Upper lobe of left lung (tissue), 6 donors: ENCODE measurements at regions not wholly inside any gene's neighbourhood (a gene's known extent, or its start where the extent isn't known, plus 50 kb on each side); places are given as distances from the start of the nearest gene placed in this dataset.
A peak's percentile ranks its signal among the peaks of the same experiment; 100 is the strongest.

Source experiments
- ATAC-seq, 2 donors: fragments of 200-7000 bp; cut with Tn5 transposase; one replicate each; pipeline ENCODE4 v1.9.1; 2022; ENCODE audit warnings: mild to moderate bottlenecking in 2 of 2, moderate library complexity in 2 of 2; ENCODE audit not compliant: low FRiP score in 2 of 2
- DNase-seq, 2 donors: peaks; one replicate each; pipeline ENCODE4 v3.0.0-alpha.2; 2019 to 2020
- H3K27ac ChIP-seq, 4 donors: fragments of 200-600 bp; sonication (generic); one replicate each; pipeline ENCODE4 v1.5.1; 2016 to 2019
- H3K27me3 ChIP-seq, 4 donors: fragments of 200-600 bp; sonication (generic); one replicate each; pipeline ENCODE4 v1.5.1; 2017 to 2019
- H3K36me3 ChIP-seq, 4 donors: fragments of 200-600 bp; sonication (generic); one replicate each; pipeline ENCODE4 v1.5.1; 2016 to 2019
- H3K4me1 ChIP-seq, 4 donors: fragments of 200-600 bp; sonication (generic); one replicate each; pipeline ENCODE4 v1.5.1; 2018 to 2019
- H3K4me3 ChIP-seq, 4 donors: fragments of 200-600 bp; sonication (generic); one replicate each; pipeline ENCODE4 v1.5.1; 2017 to 2019; ENCODE audit warnings: mild to moderate bottlenecking in 2 of 4, moderate library complexity in 1 of 4
- H3K9me3 ChIP-seq, 4 donors: fragments of 200-600 bp; sonication (generic); one replicate each; pipeline ENCODE4 v1.5.1; 2018 to 2019
- CTCF ChIP-seq, 6 experiments: fragments of 450-650 bp in 4 of 6; fragments of 200-600 bp in 2 of 6; sonication (generic) in 2 of 6; IDR thresholded peaks; one replicate each; pipeline ENCODE4 v1.5.1; 2016 to 2019; ENCODE audit warnings: antibody characterized with exemption in 6 of 6
- EP300 ChIP-seq, 4 donors: sonication (generic); formaldehyde crosslinking; IDR thresholded peaks; one replicate each; pipeline ENCODE4 v1.5.1; 2017; ENCODE audit warnings: antibody characterized with exemption in 4 of 4, control low read depth in 2 of 4
- POLR2A ChIP-seq, 4 donors: fragments of 450-650 bp; IDR thresholded peaks; one replicate each; pipeline ENCODE4 v1.5.1; 2016 to 2017; ENCODE audit warnings: antibody characterized with exemption in 4 of 4, mild to moderate bottlenecking in 2 of 4
- POLR2AphosphoS5 ChIP-seq, 2 donors: sonication (generic); formaldehyde crosslinking; IDR thresholded peaks; one replicate each; pipeline ENCODE4 v1.5.1; 2017; ENCODE audit warnings: antibody characterized with exemption in 2 of 2
- WGBS, 2 donors: methylation state at CpG; one replicate each; pipeline ENCODE4 v1.1.5; 2017 to 2018; 5-methylcytosine and 5-hydroxymethylcytosine counted together
- donor health status: DM: no; HTN: no; CAD: no; lungs with moderate emphysema.
- donor health status: DM: no; HTN: yes; CAD: no; lungs with severe emphysema.

- no peak for TF ChIP-seq POLR2A (IDR thresholded peaks at IDR 0.05)
- no peak for TF ChIP-seq CTCF (IDR thresholded peaks at IDR 0.05)
- TF ChIP-seq EP300 (IDR thresholded peaks at IDR 0.05): no peak
- no peak for TF ChIP-seq POLR2AphosphoS5 (IDR thresholded peaks at IDR 0.05)
- no peaks in the 10 kb centered on the region for H3K4me1 ChIP-seq
- DNase-seq (no peak), ATAC-seq (no peak)
- no peaks in the 10 kb centered on the region for H3K27me3 ChIP-seq
- H3K27ac ChIP-seq: no peak overlapping the region
- H3K9me3 ChIP-seq: no peaks in the 10 kb centered on the region
- WGBS, 2 donors: 61 to 83% methylated on average over 2 of the region's 2 CpGs
- no peaks in the 10 kb centered on the region for H3K36me3 ChIP-seq
- no peak overlapping the region for H3K4me3 ChIP-seq
These were observed 628.2 kb downstream of the CDH11 start for GRCh38 chr16:64493709-64494108.

- no peak for DNase-seq
- Histone ChIP-seq H3K9me3 (no peaks in the 10 kb centered on the region), H3K36me3 (no peaks in the 10 kb centered on the region), H3K27me3 (no peaks in the 10 kb centered on the region), H3K4me3 (no peak overlapping the region), H3K4me1 (no peaks in the 10 kb centered on the region), H3K27ac (no peak overlapping the region)
- WGBS, 2 donors: 39 to 42% methylated on average over 1 of the region's 1 CpG
- no peak for ATAC-seq
- no peak for TF ChIP-seq CTCF (IDR thresholded peaks at IDR 0.05)
- no peak for TF ChIP-seq POLR2A (IDR thresholded peaks at IDR 0.05)
- TF ChIP-seq EP300 (IDR thresholded peaks at IDR 0.05): no peak
These were observed 632.4 kb downstream of the CDH11 start for GRCh38 chr16:64489449-64489848.

DNA sequence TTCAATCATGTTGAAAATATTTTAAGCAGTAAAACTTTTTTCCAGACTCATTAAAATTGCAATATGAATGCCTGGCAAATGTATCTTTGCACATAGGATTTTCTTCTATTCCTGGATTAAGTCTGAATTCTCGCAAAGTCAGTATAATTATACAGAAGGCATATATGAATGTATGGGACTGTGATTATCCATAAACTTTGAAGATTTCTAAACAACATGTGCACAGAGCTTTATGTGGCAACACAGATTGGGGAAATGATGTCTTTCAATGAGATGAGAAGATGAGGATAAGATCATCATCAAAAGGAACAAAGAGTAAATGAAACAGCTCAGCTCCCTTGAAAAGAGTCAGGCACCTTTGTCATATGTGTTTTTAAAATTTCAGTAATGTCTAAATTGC lies 635.3 kb downstream of the CDH11 start:
- DNase-seq: no peak
- Histone ChIP-seq H3K27me3 (no peaks in the 10 kb centered on the region), H3K9me3 (no peaks in the 10 kb centered on the region), H3K27ac (no peak overlapping the region), H3K4me1 (no peaks in the 10 kb centered on the region), H3K4me3 (no peak overlapping the region), H3K36me3 (no peaks in the 10 kb centered on the region)
- 91 to 100% methylated on average over 1 of the region's 1 CpG for WGBS, 2 donors
- ATAC-seq: no peak
- TF ChIP-seq EP300 (IDR thresholded peaks at IDR 0.05) (no peak), CTCF (IDR thresholded peaks at IDR 0.05) (no peak), POLR2AphosphoS5 (IDR thresholded peaks at IDR 0.05) (no peak), POLR2A (IDR thresholded peaks at IDR 0.05) (no peak)

DNA sequence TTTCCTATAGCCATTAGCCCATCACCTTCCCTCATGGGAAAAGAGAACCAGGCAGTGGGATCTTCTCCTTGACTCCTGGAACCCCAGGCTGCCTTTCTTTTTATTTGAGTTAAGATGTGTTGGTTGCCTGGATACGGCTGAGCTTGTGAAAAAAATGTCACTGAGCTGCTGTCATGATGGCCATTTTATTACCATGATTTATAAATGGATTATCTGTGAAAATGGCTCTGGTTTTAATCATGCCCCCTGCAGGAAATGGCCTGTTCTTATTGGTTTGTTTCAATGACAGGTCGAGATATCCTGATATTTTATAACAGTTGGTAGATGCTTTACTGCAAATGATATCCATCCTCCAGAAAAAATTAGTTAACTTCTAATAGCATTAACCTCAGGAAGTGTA lies 640.4 kb downstream of the CDH11 start:
- ATAC-seq (no peak), DNase-seq (no peak)
- Histone ChIP-seq H3K36me3 (no peaks in the 10 kb centered on the region), H3K27me3 (no peaks in the 10 kb centered on the region), H3K4me1 (peaks cover 0 to 15% (median 4%) of the 10 kb centered on the region in 4 donors), H3K4me3 (no peak overlapping the region), H3K27ac (no peak overlapping the region), H3K9me3 (no peaks in the 10 kb centered on the region)
- no peak for TF ChIP-seq POLR2A (IDR thresholded peaks at IDR 0.05)
- TF ChIP-seq POLR2AphosphoS5 (IDR thresholded peaks at IDR 0.05): no peak
- WGBS, 2 donors: 68 to 78% methylated on average over 2 of the region's 2 CpGs

DNA sequence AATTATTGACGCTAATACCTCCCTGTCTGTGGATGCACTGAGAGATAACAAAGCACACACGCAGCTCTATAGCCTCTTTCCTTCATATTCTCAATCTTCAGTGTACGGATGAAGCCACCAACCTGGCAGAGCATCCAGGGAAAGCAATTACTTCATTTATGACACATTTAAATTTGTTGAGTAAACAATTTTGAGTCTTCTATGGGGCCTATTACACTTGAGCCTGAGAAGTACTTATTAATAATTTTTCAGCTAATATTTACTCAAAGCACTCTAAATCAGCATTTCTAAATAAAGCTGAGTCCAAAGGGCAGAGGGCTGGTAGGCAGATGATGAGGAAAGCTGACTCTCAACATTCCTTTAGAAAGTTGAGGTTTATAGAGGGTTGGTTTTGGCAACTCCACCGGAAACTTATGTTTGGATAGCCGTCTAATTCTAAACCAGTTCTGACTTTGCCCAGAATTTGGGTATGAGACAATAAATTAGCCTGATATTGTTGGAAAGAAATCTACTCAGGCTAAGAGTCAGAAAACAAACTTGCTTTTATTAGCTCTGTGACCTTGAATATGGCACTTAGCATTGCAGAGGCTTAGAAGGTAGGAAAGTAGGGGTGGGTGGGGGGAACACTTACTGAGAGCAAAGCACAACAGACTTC lies 643.5 kb downstream of the CDH11 start:
- no peak overlapping the region for H3K27ac ChIP-seq
- no peak for TF ChIP-seq EP300 (IDR thresholded peaks at IDR 0.05)
- no peak for TF ChIP-seq POLR2A (IDR thresholded peaks at IDR 0.05)
- no peak for TF ChIP-seq CTCF (IDR thresholded peaks at IDR 0.05)
- TF ChIP-seq POLR2AphosphoS5 (IDR thresholded peaks at IDR 0.05): no peak
- no peak for DNase-seq

More for the DNA sequence above, 643.5 kb downstream of the CDH11 start:
- H3K36me3 ChIP-seq: no peaks in the 10 kb centered on the region
- peaks cover 0 to 15% (median 4%) of the 10 kb centered on the region in 4 donors for H3K4me1 ChIP-seq
- H3K4me3 ChIP-seq: no peak overlapping the region
- WGBS, 2 donors: 35 to 37% methylated on average over 5 of the region's 5 CpGs
- ATAC-seq: peak; percentile 69 to 92
- H3K9me3 ChIP-seq: no peaks in the 10 kb centered on the region
- H3K27me3 ChIP-seq: no peaks in the 10 kb centered on the region
